GM12875 (cell line): ENCODE measurements at regions not wholly inside any gene's neighbourhood (a gene's known extent, or its start where the extent isn't known, plus 50 kb on each side); places are given as distances from the start of the nearest gene placed in this dataset.

ENCODE experiments used
- H3K4me3 ChIP-seq: one replicate; pipeline ENCODE4 v1.5.1; 2011; ENCODE audit warnings: low read depth, low read length, control low read depth
- TF ChIP-seq, protein P1 (sequence below): IDR thresholded peaks from 2 replicates; pipeline ENCODE4 v1.5.1; 2011; ENCODE audit warnings: low read depth, mild to moderate bottlenecking, control low read depth, inconsistent platforms, low read length, moderate library complexity, borderline replicate concordance; ENCODE audit not compliant: insufficient read depth

DNA sequence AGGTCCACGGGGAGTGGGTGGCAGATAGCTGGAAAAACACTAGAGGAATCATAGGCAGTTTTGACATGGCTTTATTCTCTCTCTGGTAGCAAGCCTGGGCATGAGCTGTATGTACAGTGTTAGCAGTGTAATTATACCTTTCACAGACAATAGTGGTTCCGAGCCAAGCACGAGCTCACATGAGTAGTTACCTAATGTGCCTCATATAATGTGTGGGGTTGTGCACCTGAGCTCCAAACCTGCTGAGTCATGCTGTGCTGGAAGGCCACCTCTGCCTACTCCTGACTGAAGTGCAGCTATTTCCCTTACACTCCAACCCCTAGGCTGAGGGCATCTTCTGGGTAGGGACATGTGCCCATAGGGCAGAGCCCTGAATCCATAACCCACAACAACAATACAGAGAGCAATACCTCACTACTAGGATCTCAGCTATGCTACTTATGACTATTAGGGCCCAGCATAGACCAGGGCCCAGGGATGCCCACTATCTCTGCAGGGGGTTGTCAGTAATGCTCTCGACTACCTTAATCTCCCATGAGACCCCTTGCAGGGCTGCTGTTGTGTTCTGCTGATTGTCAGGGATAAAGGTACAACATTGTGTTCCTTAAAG, 432.1 kb downstream of the DYNC2H1 start:
- no peak overlapping the region for H3K4me3 ChIP-seq
- TF ChIP-seq, protein P1, sequence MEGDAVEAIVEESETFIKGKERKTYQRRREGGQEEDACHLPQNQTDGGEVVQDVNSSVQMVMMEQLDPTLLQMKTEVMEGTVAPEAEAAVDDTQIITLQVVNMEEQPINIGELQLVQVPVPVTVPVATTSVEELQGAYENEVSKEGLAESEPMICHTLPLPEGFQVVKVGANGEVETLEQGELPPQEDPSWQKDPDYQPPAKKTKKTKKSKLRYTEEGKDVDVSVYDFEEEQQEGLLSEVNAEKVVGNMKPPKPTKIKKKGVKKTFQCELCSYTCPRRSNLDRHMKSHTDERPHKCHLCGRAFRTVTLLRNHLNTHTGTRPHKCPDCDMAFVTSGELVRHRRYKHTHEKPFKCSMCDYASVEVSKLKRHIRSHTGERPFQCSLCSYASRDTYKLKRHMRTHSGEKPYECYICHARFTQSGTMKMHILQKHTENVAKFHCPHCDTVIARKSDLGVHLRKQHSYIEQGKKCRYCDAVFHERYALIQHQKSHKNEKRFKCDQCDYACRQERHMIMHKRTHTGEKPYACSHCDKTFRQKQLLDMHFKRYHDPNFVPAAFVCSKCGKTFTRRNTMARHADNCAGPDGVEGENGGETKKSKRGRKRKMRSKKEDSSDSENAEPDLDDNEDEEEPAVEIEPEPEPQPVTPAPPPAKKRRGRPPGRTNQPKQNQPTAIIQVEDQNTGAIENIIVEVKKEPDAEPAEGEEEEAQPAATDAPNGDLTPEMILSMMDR: no peak

DNA sequence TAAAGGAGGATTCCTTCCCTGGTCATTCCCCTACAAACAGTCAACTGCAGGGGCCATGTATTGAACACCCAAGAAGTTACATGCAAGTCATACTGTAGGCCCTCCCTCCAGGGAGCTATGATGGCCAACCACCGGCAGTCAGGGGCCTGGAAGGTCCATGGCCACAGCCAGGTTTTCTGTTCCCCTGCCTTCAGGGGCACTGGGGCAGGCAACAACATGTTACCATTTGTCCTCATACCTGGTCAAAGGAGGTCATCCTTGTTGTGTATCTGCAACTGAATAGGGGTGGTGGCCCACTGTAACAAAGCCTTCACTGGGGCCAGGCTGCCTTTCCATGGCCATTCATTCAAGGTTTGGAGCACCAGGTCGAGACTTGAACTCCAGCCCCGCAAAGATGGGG, 433.6 kb downstream of the DYNC2H1 start:
- H3K4me3 ChIP-seq: no peak overlapping the region
- TF ChIP-seq, protein P1: no peak

DNA sequence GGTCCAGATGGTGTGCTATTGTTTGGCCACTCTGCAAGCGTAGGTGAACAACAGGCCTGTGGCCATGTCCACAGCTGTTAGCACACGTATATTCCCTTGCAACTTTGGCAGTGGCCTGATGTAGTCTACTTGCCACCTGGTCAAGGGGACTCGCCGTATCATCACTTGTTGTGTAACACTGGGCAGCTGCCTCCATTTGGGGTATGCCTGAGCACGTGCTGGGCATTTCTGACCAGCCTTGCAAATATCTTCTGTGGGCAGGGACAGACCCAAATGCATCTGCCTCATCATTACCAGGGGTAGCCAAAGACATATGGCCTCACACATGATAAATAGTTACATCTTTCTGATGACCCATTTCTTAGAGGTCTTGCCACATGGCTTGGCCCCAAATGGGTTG, 434.2 kb downstream of the DYNC2H1 start:
- TF ChIP-seq, protein P1: no peak
- no peak overlapping the region for H3K4me3 ChIP-seq

DNA sequence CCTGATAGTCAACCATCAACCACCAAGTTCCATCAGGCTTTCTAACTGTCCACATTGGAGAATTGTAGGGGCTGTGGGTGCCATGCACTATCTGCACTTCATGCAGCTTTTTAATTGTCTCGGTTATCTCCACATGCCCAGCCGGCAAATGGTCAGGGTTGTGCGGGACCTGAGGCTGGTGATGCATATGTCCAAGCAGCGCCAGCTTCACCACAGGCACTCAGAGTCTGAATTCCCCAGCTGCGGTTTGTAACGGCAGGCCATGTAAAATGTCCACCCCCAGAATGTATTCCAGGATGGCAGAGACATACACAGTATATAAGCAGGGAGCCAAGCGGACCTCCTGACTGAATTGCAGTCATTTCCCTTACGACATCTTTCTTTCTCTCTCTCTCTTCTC, 435.6 kb downstream of the DYNC2H1 start:
- no peak overlapping the region for H3K4me3 ChIP-seq
- TF ChIP-seq, protein P1: no peak

DNA sequence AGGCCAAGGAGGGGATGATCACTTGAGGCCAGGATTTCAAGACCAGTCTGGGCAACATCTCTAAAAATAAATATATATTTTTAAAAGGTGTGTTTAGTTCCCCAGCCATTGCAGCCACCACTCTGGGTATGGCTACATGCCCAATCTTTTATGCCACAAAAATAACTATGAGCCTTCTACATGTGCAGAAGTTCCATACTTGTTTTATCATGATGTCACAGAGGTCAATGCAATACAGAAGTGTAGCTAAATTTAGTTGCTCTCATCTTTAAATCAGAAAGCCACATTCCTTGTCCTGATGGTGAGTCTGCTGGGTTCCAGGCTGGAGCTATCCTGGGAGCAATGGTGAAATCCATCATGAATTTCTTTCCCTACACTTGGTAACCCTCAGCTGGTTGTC, 436.3 kb downstream of the DYNC2H1 start:
- TF ChIP-seq, protein P1: no peak
- H3K4me3 ChIP-seq: no peak overlapping the region

DNA sequence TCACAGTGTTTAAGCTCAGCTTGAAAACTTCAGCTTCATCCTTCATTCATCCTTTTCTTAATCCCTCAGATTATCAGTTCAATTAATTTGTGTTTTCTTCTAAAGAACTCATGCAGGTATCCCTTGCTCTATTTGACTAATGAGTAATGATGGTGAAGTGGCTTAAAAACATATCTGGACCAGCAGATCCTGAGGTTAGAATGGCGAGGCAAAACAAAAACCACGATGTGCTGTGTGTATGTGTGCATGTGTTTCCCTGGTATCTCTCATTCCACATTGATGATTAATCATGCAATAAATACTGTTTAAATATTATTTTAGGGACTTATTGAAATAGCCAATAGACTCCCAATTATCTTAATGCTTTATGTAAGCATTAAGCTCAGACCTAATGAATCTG, 437.0 kb downstream of the DYNC2H1 start:
- TF ChIP-seq, protein P1: no peak
- H3K4me3 ChIP-seq: no peak overlapping the region

DNA sequence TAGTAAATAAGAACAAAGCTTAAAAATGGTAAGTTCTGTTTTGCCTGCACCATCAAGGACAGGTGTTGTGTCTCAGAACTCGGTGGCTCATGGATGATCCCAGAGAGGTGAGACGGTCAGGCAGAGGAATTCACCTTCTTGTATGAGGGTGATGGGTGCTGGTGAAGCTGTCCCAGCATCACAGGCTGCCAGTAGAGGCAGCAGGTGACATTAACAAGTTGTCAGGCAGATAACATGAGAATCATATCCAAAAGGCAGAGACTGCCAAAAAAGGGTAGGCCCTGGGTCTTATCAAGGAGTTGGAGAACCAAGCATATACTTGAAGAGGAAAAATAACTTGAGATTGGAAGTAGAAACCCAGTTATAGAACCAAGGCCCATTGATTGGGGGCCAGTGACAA, 437.8 kb downstream of the DYNC2H1 start:
- TF ChIP-seq, protein P1: no peak

More for the DNA sequence above, 437.8 kb downstream of the DYNC2H1 start:
- no peak overlapping the region for H3K4me3 ChIP-seq
